NT2/D1 (cell line): ENCODE measurements at regions not wholly inside any gene's neighbourhood (a gene's known extent, or its start where the extent isn't known, plus 50 kb on each side); places are given as distances from the start of the nearest gene placed in this dataset.

ENCODE experiments used
- SUZ12 ChIP-seq: IDR thresholded peaks from 2 replicates; pipeline ENCODE4 v1.6.1; 2011; ENCODE audit not compliant: insufficient read length, insufficient read depth; ENCODE audit errors: extremely low read depth
- YY1 ChIP-seq: IDR thresholded peaks from 2 replicates; pipeline ENCODE4 v1.6.1; 2011; ENCODE audit not compliant: insufficient read length, insufficient read depth
- ZNF274 ChIP-seq: IDR thresholded peaks from 2 replicates; pipeline ENCODE4 v1.6.1; 2011; ENCODE audit warnings: mild to moderate bottlenecking, low read depth, low read length

DNA sequence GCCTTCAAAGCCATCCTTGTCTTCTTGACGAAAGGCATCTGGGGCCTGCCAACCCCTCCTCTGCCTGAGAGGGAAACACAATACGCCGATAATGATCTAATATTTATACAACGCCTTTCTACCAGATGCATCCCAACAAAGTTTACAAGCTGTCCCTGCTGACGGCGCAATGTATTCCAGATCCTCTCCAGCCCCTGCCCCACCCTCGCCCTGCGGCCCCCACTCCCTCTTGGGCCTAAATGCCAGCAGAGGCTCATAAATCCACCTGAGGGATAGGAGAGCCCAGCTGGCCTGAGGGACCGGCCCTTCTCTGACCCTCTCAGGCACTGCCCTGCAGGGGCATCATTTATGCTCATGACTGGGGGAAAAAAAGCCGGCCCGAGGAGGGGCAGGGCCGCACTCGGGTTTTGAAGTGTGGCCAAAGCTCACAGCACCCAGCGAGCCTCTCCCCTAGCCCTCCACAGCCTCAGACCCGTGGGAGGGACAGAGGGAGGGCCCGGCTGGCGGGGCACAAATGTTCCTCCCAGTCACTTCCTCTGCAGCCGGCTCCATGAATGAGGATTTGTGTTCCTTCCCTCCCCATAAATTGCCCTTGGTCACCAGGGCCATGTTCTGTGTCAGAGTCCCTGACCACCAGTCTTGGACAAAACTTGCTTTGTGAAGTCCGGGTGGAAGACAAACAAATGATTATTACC, 140.3 kb downstream of the FOXD2 start:
- TF ChIP-seq YY1 (no peak), SUZ12 (no peak), ZNF274 (no peak)
